Sigmoid colon (tissue), 4 donors: ENCODE measurements at regions not wholly inside any gene's neighbourhood (a gene's known extent, or its start where the extent isn't known, plus 50 kb on each side); places are given as distances from the start of the nearest gene placed in this dataset.

Source experiments
- CTCF ChIP-seq, 4 experiments: fragments of 450-650 bp in 3 of 4; fragments of 200-600 bp in 1 of 4; IDR thresholded peaks; one replicate each; pipeline ENCODE4 v1.5.1; 2016 to 2019; ENCODE audit warnings: antibody characterized with exemption in 4 of 4, mild to moderate bottlenecking in 3 of 4, moderate library complexity in 2 of 4
- POLR2A ChIP-seq, 2 donors: fragments of 450-650 bp; IDR thresholded peaks; one replicate each; pipeline ENCODE4 v1.6.1; 2016; ENCODE audit warnings: antibody characterized with exemption in 2 of 2, mild to moderate bottlenecking in 2 of 2, moderate library complexity in 2 of 2
- POLR2AphosphoS5 ChIP-seq, 4 donors: sonication (generic); formaldehyde crosslinking; IDR thresholded peaks; one replicate each; pipeline ENCODE4 v1.6.1; 2017; ENCODE audit warnings: antibody characterized with exemption in 4 of 4

DNA sequence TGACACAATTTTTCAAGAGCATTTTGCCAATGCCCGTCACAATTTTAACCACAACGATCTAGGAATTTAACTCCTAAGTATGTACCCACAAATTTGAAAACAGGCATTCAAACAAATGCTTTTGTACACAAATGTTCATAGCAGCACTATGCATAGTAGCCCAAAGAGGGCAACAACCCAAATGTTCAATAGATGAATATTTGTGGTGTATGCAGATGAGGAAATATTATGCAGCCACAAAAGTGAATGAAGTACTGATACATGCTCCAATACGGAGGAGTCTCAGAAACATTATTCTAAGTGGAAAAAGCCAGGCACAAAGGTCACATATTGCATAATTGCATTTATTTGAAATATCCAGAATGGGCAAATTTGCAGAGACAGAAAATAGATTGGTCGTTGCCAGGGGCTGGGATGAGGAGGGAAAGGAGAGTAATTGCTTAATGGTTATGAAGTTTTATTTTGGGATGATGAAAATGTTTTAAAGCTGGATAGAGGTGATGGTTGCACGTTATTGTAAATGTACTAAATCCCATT, 117.2 kb downstream of the PXDC1 start:
- TF ChIP-seq POLR2A (IDR thresholded peaks at IDR 0.05), result no peak
- TF ChIP-seq CTCF (IDR thresholded peaks at IDR 0.05), result no peak
- TF ChIP-seq POLR2AphosphoS5 (IDR thresholded peaks at IDR 0.05), result no peak
